Activated naive CD8-positive, alpha-beta T cell treated with anti-CD3 and anti-CD28 coated beads for 36 hours (primary cell): ENCODE measurements at regions not wholly inside any gene's neighbourhood (a gene's known extent, or its start where the extent isn't known, plus 50 kb on each side); places are given as distances from the start of the nearest gene placed in this dataset.

Source experiments
- DNase-seq: peaks from one replicate; pipeline ENCODE4 v3.0.0; 2021
- H3K27ac Mint-ChIP-seq: one replicate; pipeline ENCODE4 v1.8.0; 2022; ENCODE audit warnings: mild to moderate bottlenecking, moderate library complexity, mixed read lengths
- H3K27me3 Mint-ChIP-seq: one replicate; pipeline ENCODE4 v1.8.0; 2022; ENCODE audit warnings: mild to moderate bottlenecking, mixed read lengths
- H3K36me3 Mint-ChIP-seq: one replicate; pipeline ENCODE4 v1.8.0; 2021; ENCODE audit warnings: mild to moderate bottlenecking, mixed read lengths
- H3K4me1 Mint-ChIP-seq: one replicate; pipeline ENCODE4 v1.8.0; 2021; ENCODE audit warnings: mixed read lengths
- H3K4me3 Mint-ChIP-seq: one replicate; pipeline ENCODE4 v1.8.0; 2022; ENCODE audit warnings: mild to moderate bottlenecking, moderate library complexity, mixed read lengths
- H3K9me3 Mint-ChIP-seq: one replicate; pipeline ENCODE4 v1.8.0; 2022; ENCODE audit warnings: mixed read lengths

GRCh38 chr13:47121092-47121763 lies 224.4 kb upstream of the HTR2A start:
- Mint-ChIP-seq H3K4me3 (no peak overlapping the region), H3K4me1 (no peaks in the 10 kb centered on the region), H3K27me3 (no peaks in the 10 kb centered on the region), H3K36me3 (no peaks in the 10 kb centered on the region), H3K27ac (no peak overlapping the region), H3K9me3 (no peaks in the 10 kb centered on the region)
- DNase-seq: no peak

- H3K27me3 Mint-ChIP-seq: no peaks in the 10 kb centered on the region
- no peak for DNase-seq
- no peaks in the 10 kb centered on the region for H3K4me1 Mint-ChIP-seq
- no peaks in the 10 kb centered on the region for H3K9me3 Mint-ChIP-seq
- H3K36me3 Mint-ChIP-seq: no peaks in the 10 kb centered on the region
- H3K27ac Mint-ChIP-seq: no peak overlapping the region
- no peak overlapping the region for H3K4me3 Mint-ChIP-seq
Measured at GRCh38 chr13:47120282-47120681, 223.4 kb upstream of the HTR2A start.

- no peak for DNase-seq
- Mint-ChIP-seq H3K9me3 (no peaks in the 10 kb centered on the region), H3K27me3 (no peaks in the 10 kb centered on the region), H3K27ac (no peak overlapping the region), H3K4me3 (no peak overlapping the region), H3K4me1 (no peaks in the 10 kb centered on the region), H3K36me3 (no peaks in the 10 kb centered on the region)
Measured at GRCh38 chr13:47119575-47120235, 222.9 kb upstream of the HTR2A start.

GRCh38 chr13:47117268-47117667 lies 220.4 kb upstream of the HTR2A start:
- Mint-ChIP-seq H3K4me1 (no peaks in the 10 kb centered on the region), H3K27ac (no peak overlapping the region), H3K4me3 (no peak overlapping the region), H3K27me3 (no peaks in the 10 kb centered on the region), H3K9me3 (no peaks in the 10 kb centered on the region), H3K36me3 (no peaks in the 10 kb centered on the region)
- DNase-seq: no peak

- no peak for DNase-seq
- H3K9me3 Mint-ChIP-seq: no peaks in the 10 kb centered on the region
- H3K4me3 Mint-ChIP-seq: no peak overlapping the region
- no peaks in the 10 kb centered on the region for H3K36me3 Mint-ChIP-seq
- peaks cover 5% of the 10 kb centered on the region for H3K27me3 Mint-ChIP-seq
- peaks cover 2% of the 10 kb centered on the region for H3K4me1 Mint-ChIP-seq
- H3K27ac Mint-ChIP-seq: no peak overlapping the region
Measured at GRCh38 chr13:47114030-47114429, 217.2 kb upstream of the HTR2A start.

GRCh38 chr13:47112903-47113299 lies 216.0 kb upstream of the HTR2A start:
- Mint-ChIP-seq H3K27ac (no peak overlapping the region), H3K9me3 (no peaks in the 10 kb centered on the region), H3K4me1 (peaks cover 3% of the 10 kb centered on the region), H3K36me3 (no peaks in the 10 kb centered on the region), H3K4me3 (no peak overlapping the region), H3K27me3 (peaks cover 5% of the 10 kb centered on the region)
- DNase-seq: no peak

GRCh38 chr13:47112205-47112902 lies 215.5 kb upstream of the HTR2A start:
- Mint-ChIP-seq H3K4me3 (no peak overlapping the region), H3K36me3 (no peaks in the 10 kb centered on the region), H3K27ac (no peak overlapping the region), H3K4me1 (peaks cover 3% of the 10 kb centered on the region), H3K27me3 (peaks cover 5% of the 10 kb centered on the region), H3K9me3 (no peaks in the 10 kb centered on the region)
- no peak for DNase-seq

GRCh38 chr13:47111499-47111898 lies 214.6 kb upstream of the HTR2A start:
- Mint-ChIP-seq H3K27ac (no peak overlapping the region), H3K36me3 (no peaks in the 10 kb centered on the region), H3K4me3 (no peak overlapping the region), H3K9me3 (no peaks in the 10 kb centered on the region), H3K27me3 (peaks cover 5% of the 10 kb centered on the region), H3K4me1 (peaks cover 3% of the 10 kb centered on the region)
- DNase-seq: no peak

- Mint-ChIP-seq H3K4me3 (no peak overlapping the region), H3K9me3 (no peaks in the 10 kb centered on the region), H3K27me3 (peaks cover 5% of the 10 kb centered on the region), H3K4me1 (peaks cover 3% of the 10 kb centered on the region), H3K27ac (no peak overlapping the region), H3K36me3 (no peaks in the 10 kb centered on the region)
- DNase-seq: no peak
Measured at GRCh38 chr13:47110833-47111240, 214.0 kb upstream of the HTR2A start.

GRCh38 chr13:47110141-47110540 lies 213.3 kb upstream of the HTR2A start:
- no peak overlapping the region for H3K27ac Mint-ChIP-seq
- H3K9me3 Mint-ChIP-seq: no peaks in the 10 kb centered on the region
- peaks cover 5% of the 10 kb centered on the region for H3K27me3 Mint-ChIP-seq
- no peak for DNase-seq
- peaks cover 3% of the 10 kb centered on the region for H3K4me1 Mint-ChIP-seq
- no peaks in the 10 kb centered on the region for H3K36me3 Mint-ChIP-seq
- H3K4me3 Mint-ChIP-seq: no peak overlapping the region

GRCh38 chr13:47109028-47109427 lies 212.2 kb upstream of the HTR2A start:
- DNase-seq: no peak
- no peak overlapping the region for H3K4me3 Mint-ChIP-seq
- H3K36me3 Mint-ChIP-seq: no peaks in the 10 kb centered on the region

GRCh38 chr13:47100214-47100853 lies 203.5 kb upstream of the HTR2A start:
- DNase-seq: no peak
- Mint-ChIP-seq H3K4me1 (no peaks in the 10 kb centered on the region), H3K27ac (no peak overlapping the region), H3K36me3 (no peaks in the 10 kb centered on the region), H3K27me3 (peaks cover 14% of the 10 kb centered on the region), H3K9me3 (no peaks in the 10 kb centered on the region), H3K4me3 (no peak overlapping the region)

More at GRCh38 chr13:47109028-47109427, 212.2 kb upstream of the HTR2A start:
- H3K27ac Mint-ChIP-seq: no peak overlapping the region
- peaks cover 3% of the 10 kb centered on the region for H3K4me1 Mint-ChIP-seq
- no peaks in the 10 kb centered on the region for H3K9me3 Mint-ChIP-seq
- peaks cover 5% of the 10 kb centered on the region for H3K27me3 Mint-ChIP-seq

GRCh38 chr13:47094734-47095434 lies 198.0 kb upstream of the HTR2A start:
- Mint-ChIP-seq H3K36me3 (no peaks in the 10 kb centered on the region), H3K27ac (no peak overlapping the region), H3K9me3 (no peaks in the 10 kb centered on the region), H3K4me3 (no peak overlapping the region), H3K27me3 (peaks cover 9% of the 10 kb centered on the region), H3K4me1 (no peaks in the 10 kb centered on the region)
- no peak for DNase-seq

- H3K27ac Mint-ChIP-seq: no peak overlapping the region
- H3K27me3 Mint-ChIP-seq: peaks cover 5% of the 10 kb centered on the region
- H3K36me3 Mint-ChIP-seq: no peaks in the 10 kb centered on the region
- DNase-seq: no peak
- H3K4me1 Mint-ChIP-seq: no peaks in the 10 kb centered on the region
- H3K9me3 Mint-ChIP-seq: no peaks in the 10 kb centered on the region
- H3K4me3 Mint-ChIP-seq: no peak overlapping the region
Measured at GRCh38 chr13:47092202-47092601, 195.3 kb upstream of the HTR2A start.

- no peaks in the 10 kb centered on the region for H3K27me3 Mint-ChIP-seq
- H3K27ac Mint-ChIP-seq: no peak overlapping the region
- H3K4me3 Mint-ChIP-seq: no peak overlapping the region
- no peaks in the 10 kb centered on the region for H3K4me1 Mint-ChIP-seq
- H3K9me3 Mint-ChIP-seq: no peaks in the 10 kb centered on the region
- H3K36me3 Mint-ChIP-seq: no peaks in the 10 kb centered on the region
- DNase-seq: no peak
Measured at GRCh38 chr13:47087841-47088240, 191.0 kb upstream of the HTR2A start.
